Tibial nerve (tissue), 3 donors: ENCODE measurements at regions not wholly inside any gene's neighbourhood (a gene's known extent, or its start where the extent isn't known, plus 50 kb on each side); places are given as distances from the start of the nearest gene placed in this dataset.

Experiments used
- POLR2A ChIP-seq, 2 donors: fragments of 450-650 bp; IDR thresholded peaks; one replicate each; pipeline ENCODE4 v1.6.1; 2017; ENCODE audit warnings: antibody characterized with exemption in 2 of 2, mild to moderate bottlenecking in 2 of 2, moderate library complexity in 2 of 2
- TF ChIP-seq, protein P1 (sequence below), 5 experiments: fragments of 200-600 bp in 3 of 5; fragments of 450-650 bp in 2 of 5; sonication (generic) in 3 of 5; IDR thresholded peaks; one replicate each; pipeline ENCODE4 v1.5.1; 2016 to 2019; ENCODE audit warnings: antibody characterized with exemption in 5 of 5, mild to moderate bottlenecking in 3 of 5, moderate library complexity in 2 of 5

DNA sequence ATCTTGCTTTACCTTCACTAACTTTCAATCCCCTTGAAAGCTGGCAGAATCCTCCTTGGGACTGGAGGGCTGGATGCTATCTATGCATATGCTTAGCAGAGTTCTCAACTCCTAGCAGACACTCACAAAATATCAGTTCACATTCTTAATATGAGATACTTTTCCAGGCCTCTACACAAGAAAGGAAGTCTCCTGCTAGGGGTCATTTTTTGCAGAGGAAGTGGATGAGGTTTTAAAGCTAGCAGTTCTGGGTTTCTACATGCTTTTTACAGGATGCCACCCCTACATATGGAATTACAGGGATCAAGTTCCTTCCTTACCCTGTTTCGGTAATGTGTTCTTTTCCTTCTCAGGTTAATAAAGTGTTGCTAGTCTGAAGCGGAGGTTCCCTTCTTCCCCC lies 206.3 kb upstream of the TP63 start:
- TF ChIP-seq, protein P1, sequence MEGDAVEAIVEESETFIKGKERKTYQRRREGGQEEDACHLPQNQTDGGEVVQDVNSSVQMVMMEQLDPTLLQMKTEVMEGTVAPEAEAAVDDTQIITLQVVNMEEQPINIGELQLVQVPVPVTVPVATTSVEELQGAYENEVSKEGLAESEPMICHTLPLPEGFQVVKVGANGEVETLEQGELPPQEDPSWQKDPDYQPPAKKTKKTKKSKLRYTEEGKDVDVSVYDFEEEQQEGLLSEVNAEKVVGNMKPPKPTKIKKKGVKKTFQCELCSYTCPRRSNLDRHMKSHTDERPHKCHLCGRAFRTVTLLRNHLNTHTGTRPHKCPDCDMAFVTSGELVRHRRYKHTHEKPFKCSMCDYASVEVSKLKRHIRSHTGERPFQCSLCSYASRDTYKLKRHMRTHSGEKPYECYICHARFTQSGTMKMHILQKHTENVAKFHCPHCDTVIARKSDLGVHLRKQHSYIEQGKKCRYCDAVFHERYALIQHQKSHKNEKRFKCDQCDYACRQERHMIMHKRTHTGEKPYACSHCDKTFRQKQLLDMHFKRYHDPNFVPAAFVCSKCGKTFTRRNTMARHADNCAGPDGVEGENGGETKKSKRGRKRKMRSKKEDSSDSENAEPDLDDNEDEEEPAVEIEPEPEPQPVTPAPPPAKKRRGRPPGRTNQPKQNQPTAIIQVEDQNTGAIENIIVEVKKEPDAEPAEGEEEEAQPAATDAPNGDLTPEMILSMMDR (IDR thresholded peaks at IDR 0.05), result no peak
- no peak for TF ChIP-seq POLR2A (IDR thresholded peaks at IDR 0.05)
